ENCODE measurements at regions not wholly inside any gene's neighbourhood (a gene's known extent, or its start where the extent isn't known, plus 50 kb on each side); places are given as distances from the start of the nearest gene placed in this dataset.

- H3K27ac ChIP-seq (ENCODE audit: low read depth in 2 of 2, low read length in 1 of 2), result no peak overlapping the region
- H3K27me3 ChIP-seq (ENCODE audit: insufficient read depth), result no peaks in the 10 kb centered on the region
- no peak overlapping the region for H3K4me3 ChIP-seq (ENCODE audit: low read depth in 2 of 2, low read length in 1 of 2)
- CTCF ChIA-PET, result no interaction called here
- no peaks in the 10 kb centered on the region for H4K20me1 ChIP-seq (ENCODE audit: insufficient read depth)
- H3F3A ChIP-seq (replicated peaks; ENCODE audit: insufficient read depth), result no peaks in the 10 kb centered on the region
- DNase-seq, result no peak
- H2AFZ ChIP-seq (ENCODE audit: low read depth), result no peak overlapping the region
- H3K36me3 ChIP-seq (replicated peaks in 1 of 2; ENCODE audit: control insufficient read depth in 1 of 2, insufficient read depth in 2 of 2, low read length in 1 of 2), result no peaks in the 10 kb centered on the region
- no peak overlapping the region for H3K9ac ChIP-seq
- no peak overlapping the region for H3K4me2 ChIP-seq
- 0% methylated on average over 1 of the region's 1 CpG for WGBS (ENCODE audit: low lambda C conversion rate)
- POLR2A ChIA-PET, result no interaction called here
- TF ChIP-seq TAF1 (IDR thresholded peaks at IDR 0.05; ENCODE audit: borderline replicate concordance, low read depth, low read length), result no peak
- H3K9me2 ChIP-seq, result no peaks in the 10 kb centered on the region
- no peaks in the 10 kb centered on the region for H3K4me1 ChIP-seq (ENCODE audit: control insufficient read depth in 1 of 2, insufficient read depth in 2 of 2, low read depth in 1 of 2, low read length in 1 of 2)
- peaks cover 5% of the 10 kb centered on the region; the same call in 1 of the 2 replicates for H3K9me3 ChIP-seq
- H3K79me2 ChIP-seq (ENCODE audit: insufficient read depth), result no peaks in the 10 kb centered on the region
These were observed 120.5 kb downstream of the MAGEC2 start for GRCh38 chrX:142084611-142085010.

- Histone ChIP-seq H3K9me2 (no peaks in the 10 kb centered on the region), H3K27ac (ENCODE audit: low read depth in 2 of 2, low read length in 1 of 2) (no peak overlapping the region), H3K4me1 (ENCODE audit: control insufficient read depth in 1 of 2, insufficient read depth in 2 of 2, low read depth in 1 of 2, low read length in 1 of 2) (no peaks in the 10 kb centered on the region), H4K20me1 (ENCODE audit: insufficient read depth) (no peaks in the 10 kb centered on the region), H2AFZ (ENCODE audit: low read depth) (no peak overlapping the region), H3K36me3 (replicated peaks in 1 of 2; ENCODE audit: control insufficient read depth in 1 of 2, insufficient read depth in 2 of 2, low read length in 1 of 2) (no peaks in the 10 kb centered on the region), H3K27me3 (ENCODE audit: insufficient read depth) (no peaks in the 10 kb centered on the region), H3F3A (replicated peaks; ENCODE audit: insufficient read depth) (no peaks in the 10 kb centered on the region), H3K4me2 (no peak overlapping the region), H3K4me3 (ENCODE audit: low read depth in 2 of 2, low read length in 1 of 2) (no peak overlapping the region), H3K9me3 (no peaks in the 10 kb centered on the region), H3K9ac (no peak overlapping the region), H3K79me2 (ENCODE audit: insufficient read depth) (no peaks in the 10 kb centered on the region)
- no peak for TF ChIP-seq USF2 (IDR thresholded peaks at IDR 0.05; ENCODE audit: borderline replicate concordance, low read depth, low read length)
- TF ChIP-seq EZH2phosphoT487 (IDR thresholded peaks at IDR 0.05; ENCODE audit: borderline replicate concordance, low read depth), result no peak
- no peak for TF ChIP-seq EP300 (IDR thresholded peaks at IDR 0.05; ENCODE audit: borderline replicate concordance in 1 of 2, low read depth in 1 of 2, low read length in 1 of 2)
- TF ChIP-seq CHD2 (IDR thresholded peaks at IDR 0.05; ENCODE audit: low read length, partially characterized antibody), result no peak
- no peak for TF ChIP-seq YY1 (IDR thresholded peaks at IDR 0.05; ENCODE audit: low read depth)
- TF ChIP-seq MEF2A (IDR thresholded peaks at IDR 0.05; ENCODE audit: borderline replicate concordance, low read depth), result no peak
- TF ChIP-seq MAX (IDR thresholded peaks at IDR 0.05; ENCODE audit: low read depth), result no peak
- no peak for TF ChIP-seq USF1 (IDR thresholded peaks at IDR 0.05; ENCODE audit: borderline replicate concordance, low read depth)
- TF ChIP-seq PBX3 (IDR thresholded peaks at IDR 0.05), result no peak
- no peak for TF ChIP-seq RCOR1 (IDR thresholded peaks at IDR 0.05; ENCODE audit: low read length)
- no peak for TF ChIP-seq NRF1 (IDR thresholded peaks at IDR 0.05; ENCODE audit: low read depth, low read length)
- 5% methylated on average over 2 of the region's 2 CpGs for WGBS (ENCODE audit: low lambda C conversion rate)
- DNase-seq, result no peak
- CTCF ChIA-PET, result no interaction called here
- POLR2A ChIA-PET, result no interaction called here
These were observed 128.5 kb downstream of the MAGEC2 start for GRCh38 chrX:142076633-142077032.

Measured in SK-N-SH (cell line).